ENCODE measurements at regions not wholly inside any gene's neighbourhood (a gene's known extent, or its start where the extent isn't known, plus 50 kb on each side); places are given as distances from the start of the nearest gene placed in this dataset.

- no peak for TF ChIP-seq CTCF (IDR thresholded peaks at IDR 0.05; ENCODE audit: poor library complexity, severe bottlenecking)
- no peak for TF ChIP-seq RAD21 (conservative IDR thresholded peaks at IDR 0.05)
Observed at GRCh38 chr16:61148930-61149329, 887.3 kb downstream of the CDH8 start.

Measured in neural cell (in vitro differentiated cells).